Neural cell (in vitro differentiated cells): ENCODE measurements at regions not wholly inside any gene's neighbourhood (a gene's known extent, or its start where the extent isn't known, plus 50 kb on each side); places are given as distances from the start of the nearest gene placed in this dataset.

Experiments used
- CTCF ChIP-seq: fragments of 450-650 bp; IDR thresholded peaks from 2 replicates; pipeline ENCODE4 v1.5.1; 2014; ENCODE audit warnings: antibody characterized with exemption, mild to moderate bottlenecking, moderate library complexity; ENCODE audit not compliant: poor library complexity, severe bottlenecking
- EP300 ChIP-seq: fragments of 450-650 bp; conservative IDR thresholded peaks from 2 replicates; pipeline ENCODE4 v1.6.1; 2014; ENCODE audit warnings: antibody characterized with exemption, mild to moderate bottlenecking, moderate library complexity; ENCODE audit not compliant: poor library complexity, severe bottlenecking
- EZH2 ChIP-seq: fragments of 200-600, 300-800 bp; shearing (Covaris generic), sonication (generic); IDR thresholded peaks from 2 replicates; pipeline ENCODE4 v1.6.1; 2014; ENCODE audit warnings: antibody characterized with exemption, low read length, borderline replicate concordance, mild to moderate bottlenecking; ENCODE audit not compliant: insufficient read depth, poor library complexity, severe bottlenecking
- MXI1 ChIP-seq: fragments of 450-650 bp; conservative IDR thresholded peaks from 2 replicates; pipeline ENCODE4 v1.6.1; 2014; ENCODE audit warnings: antibody characterized with exemption, mild to moderate bottlenecking; ENCODE audit not compliant: poor library complexity, severe bottlenecking
- POLR2AphosphoS5 ChIP-seq: IDR thresholded peaks from 2 replicates; pipeline ENCODE4 v1.6.1; 2012
- RAD21 ChIP-seq: fragments of 450-650 bp; conservative IDR thresholded peaks from 2 replicates; pipeline ENCODE4 v1.6.1; 2014; ENCODE audit warnings: antibody characterized with exemption, mild to moderate bottlenecking, moderate library complexity
- REST ChIP-seq: IDR thresholded peaks from 2 replicates; pipeline ENCODE4 v1.6.1; 2012; ENCODE audit warnings: borderline replicate concordance
- SMC3 ChIP-seq: fragments of 450-650 bp; conservative IDR thresholded peaks from 2 replicates; pipeline ENCODE4 v1.6.1; 2014; ENCODE audit warnings: antibody characterized with exemption, mild to moderate bottlenecking, moderate library complexity; ENCODE audit not compliant: poor library complexity
- TAF1 ChIP-seq: IDR thresholded peaks from 2 replicates; pipeline ENCODE4 v1.6.1; 2012; ENCODE audit warnings: low read depth

- no peak for TF ChIP-seq POLR2AphosphoS5
- TF ChIP-seq EZH2 = no peak
- TF ChIP-seq CTCF = no peak
- no peak for TF ChIP-seq EP300
- TF ChIP-seq TAF1 = no peak
- TF ChIP-seq SMC3 = no peak
- TF ChIP-seq RAD21 = no peak
- TF ChIP-seq REST = no peak
- TF ChIP-seq MXI1 = no peak
Measured at GRCh38 chr7:46809886-46810285, 772.0 kb downstream of the TNS3 start.
